ENCODE measurements at regions not wholly inside any gene's neighbourhood (a gene's known extent, or its start where the extent isn't known, plus 50 kb on each side); places are given as distances from the start of the nearest gene placed in this dataset.

DNA sequence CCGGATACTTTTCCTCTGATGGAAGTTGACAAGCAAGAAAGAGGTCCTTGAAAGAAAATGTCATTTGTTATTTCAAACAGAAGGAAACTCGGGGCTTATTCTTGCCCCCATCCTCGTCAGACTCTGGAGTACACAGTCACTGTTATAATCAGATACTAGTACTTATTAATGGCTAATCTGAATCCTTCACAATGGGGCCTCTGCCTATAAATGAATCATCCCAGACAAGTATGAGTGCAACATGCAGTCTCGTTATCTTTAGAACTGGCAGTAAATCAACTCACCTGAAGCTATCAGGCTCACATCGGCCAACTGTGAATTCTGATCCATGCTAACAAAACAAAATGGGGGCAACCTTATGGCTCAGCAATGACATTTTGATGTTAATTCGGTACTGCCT is 216.7 kb downstream of the GRIN2B start:
- intact Hi-C loops (cut with micrococcal nuclease; ENCODE audit: unreplicated experiment) (no loop called here), in situ Hi-C loops (cut with HindIII; ENCODE audit: extremely low pct_ligation_motif_present, low pct_unique_long_range_greater_than_20kb) (no loop called here)
- ATAC-seq (no peak), DNase-seq (ENCODE audit: low spot score) (no peak), FAIRE-seq (no peak)
- Histone ChIP-seq H2AFZ (ENCODE audit: low read length) (no peak overlapping the region), H3K4me1 (ENCODE audit: insufficient read depth, low read length) (no peaks in the 10 kb centered on the region), H3K9me3 (ENCODE audit: low read length) (no peaks in the 10 kb centered on the region), H3K4me3 (replicated peaks in 1 of 3; ENCODE audit: insufficient read depth in 1 of 3, low read depth in 2 of 3, low read length in 3 of 3) (no peak overlapping the region), H3K36me3 (replicated peaks in 1 of 2; ENCODE audit: control insufficient read depth in 1 of 2, insufficient read depth in 2 of 2, low read length in 2 of 2) (no peaks in the 10 kb centered on the region), H3K9ac (ENCODE audit: insufficient read depth, low read depth, low read length) (no peak overlapping the region), H3K79me2 (ENCODE audit: insufficient read depth, low read length) (no peaks in the 10 kb centered on the region), H3K4me2 (ENCODE audit: low read depth, low read length) (no peak overlapping the region), H4K20me1 (ENCODE audit: insufficient read depth, low read length) (no peaks in the 10 kb centered on the region), H3K27ac (ENCODE audit: extremely low read length, insufficient read depth, low read length) (no peak overlapping the region), H3K27me3 (ENCODE audit: control insufficient read depth in 1 of 2, insufficient read depth in 2 of 2, low read length in 2 of 2) (no peaks in the 10 kb centered on the region)
- no TSS peak for BruUV-seq (replicated peaks)
- TF ChIP-seq ZNF264 (CRISPR knock-in tag; IDR thresholded peaks at IDR 0.05) = no peak
- no peak for TF ChIP-seq PLRG1 (conservative IDR thresholded peaks at IDR 0.05)
- TF ChIP-seq, protein P1, sequence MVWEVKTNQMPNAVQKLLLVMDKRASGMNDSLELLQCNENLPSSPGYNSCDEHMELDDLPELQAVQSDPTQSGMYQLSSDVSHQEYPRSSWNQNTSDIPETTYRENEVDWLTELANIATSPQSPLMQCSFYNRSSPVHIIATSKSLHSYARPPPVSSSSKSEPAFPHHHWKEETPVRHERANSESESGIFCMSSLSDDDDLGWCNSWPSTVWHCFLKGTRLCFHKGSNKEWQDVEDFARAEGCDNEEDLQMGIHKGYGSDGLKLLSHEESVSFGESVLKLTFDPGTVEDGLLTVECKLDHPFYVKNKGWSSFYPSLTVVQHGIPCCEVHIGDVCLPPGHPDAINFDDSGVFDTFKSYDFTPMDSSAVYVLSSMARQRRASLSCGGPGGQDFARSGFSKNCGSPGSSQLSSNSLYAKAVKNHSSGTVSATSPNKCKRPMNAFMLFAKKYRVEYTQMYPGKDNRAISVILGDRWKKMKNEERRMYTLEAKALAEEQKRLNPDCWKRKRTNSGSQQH (CRISPR knock-in tag; IDR thresholded peaks at IDR 0.05; ENCODE audit: low read depth) = no peak
- no peak for TF ChIP-seq E2F2 (CRISPR knock-in tag; IDR thresholded peaks at IDR 0.05; ENCODE audit: borderline replicate concordance)
- no peak for TF ChIP-seq MAFG (CRISPR knock-in tag; IDR thresholded peaks at IDR 0.05)
- no peak for TF ChIP-seq IKZF1 (IDR thresholded peaks at IDR 0.05)
- TF ChIP-seq SRF (IDR thresholded peaks at IDR 0.05; ENCODE audit: low read depth, low read length) = no peak
- TF ChIP-seq, protein P2, sequence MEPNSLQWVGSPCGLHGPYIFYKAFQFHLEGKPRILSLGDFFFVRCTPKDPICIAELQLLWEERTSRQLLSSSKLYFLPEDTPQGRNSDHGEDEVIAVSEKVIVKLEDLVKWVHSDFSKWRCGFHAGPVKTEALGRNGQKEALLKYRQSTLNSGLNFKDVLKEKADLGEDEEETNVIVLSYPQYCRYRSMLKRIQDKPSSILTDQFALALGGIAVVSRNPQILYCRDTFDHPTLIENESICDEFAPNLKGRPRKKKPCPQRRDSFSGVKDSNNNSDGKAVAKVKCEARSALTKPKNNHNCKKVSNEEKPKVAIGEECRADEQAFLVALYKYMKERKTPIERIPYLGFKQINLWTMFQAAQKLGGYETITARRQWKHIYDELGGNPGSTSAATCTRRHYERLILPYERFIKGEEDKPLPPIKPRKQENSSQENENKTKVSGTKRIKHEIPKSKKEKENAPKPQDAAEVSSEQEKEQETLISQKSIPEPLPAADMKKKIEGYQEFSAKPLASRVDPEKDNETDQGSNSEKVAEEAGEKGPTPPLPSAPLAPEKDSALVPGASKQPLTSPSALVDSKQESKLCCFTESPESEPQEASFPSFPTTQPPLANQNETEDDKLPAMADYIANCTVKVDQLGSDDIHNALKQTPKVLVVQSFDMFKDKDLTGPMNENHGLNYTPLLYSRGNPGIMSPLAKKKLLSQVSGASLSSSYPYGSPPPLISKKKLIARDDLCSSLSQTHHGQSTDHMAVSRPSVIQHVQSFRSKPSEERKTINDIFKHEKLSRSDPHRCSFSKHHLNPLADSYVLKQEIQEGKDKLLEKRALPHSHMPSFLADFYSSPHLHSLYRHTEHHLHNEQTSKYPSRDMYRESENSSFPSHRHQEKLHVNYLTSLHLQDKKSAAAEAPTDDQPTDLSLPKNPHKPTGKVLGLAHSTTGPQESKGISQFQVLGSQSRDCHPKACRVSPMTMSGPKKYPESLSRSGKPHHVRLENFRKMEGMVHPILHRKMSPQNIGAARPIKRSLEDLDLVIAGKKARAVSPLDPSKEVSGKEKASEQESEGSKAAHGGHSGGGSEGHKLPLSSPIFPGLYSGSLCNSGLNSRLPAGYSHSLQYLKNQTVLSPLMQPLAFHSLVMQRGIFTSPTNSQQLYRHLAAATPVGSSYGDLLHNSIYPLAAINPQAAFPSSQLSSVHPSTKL (CRISPR knock-in tag; IDR thresholded peaks at IDR 0.05) = no peak
- TF ChIP-seq, protein P3, sequence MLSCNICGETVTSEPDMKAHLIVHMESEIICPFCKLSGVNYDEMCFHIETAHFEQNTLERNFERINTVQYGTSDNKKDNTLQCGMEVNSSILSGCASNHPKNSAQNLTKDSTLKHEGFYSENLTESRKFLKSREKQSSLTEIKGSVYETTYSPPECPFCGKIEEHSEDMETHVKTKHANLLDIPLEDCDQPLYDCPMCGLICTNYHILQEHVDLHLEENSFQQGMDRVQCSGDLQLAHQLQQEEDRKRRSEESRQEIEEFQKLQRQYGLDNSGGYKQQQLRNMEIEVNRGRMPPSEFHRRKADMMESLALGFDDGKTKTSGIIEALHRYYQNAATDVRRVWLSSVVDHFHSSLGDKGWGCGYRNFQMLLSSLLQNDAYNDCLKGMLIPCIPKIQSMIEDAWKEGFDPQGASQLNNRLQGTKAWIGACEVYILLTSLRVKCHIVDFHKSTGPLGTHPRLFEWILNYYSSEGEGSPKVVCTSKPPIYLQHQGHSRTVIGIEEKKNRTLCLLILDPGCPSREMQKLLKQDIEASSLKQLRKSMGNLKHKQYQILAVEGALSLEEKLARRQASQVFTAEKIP (CRISPR knock-in tag; IDR thresholded peaks at IDR 0.05; ENCODE audit: borderline replicate concordance) = no peak
- TF ChIP-seq HOXA7 (CRISPR knock-in tag; IDR thresholded peaks at IDR 0.05) = no peak
- no peak for TF ChIP-seq ZNF3 (CRISPR knock-in tag; IDR thresholded peaks at IDR 0.05)
- no peak for TF ChIP-seq CHCHD3 (CRISPR knock-in tag; IDR thresholded peaks at IDR 0.05)
- TF ChIP-seq, protein P4, sequence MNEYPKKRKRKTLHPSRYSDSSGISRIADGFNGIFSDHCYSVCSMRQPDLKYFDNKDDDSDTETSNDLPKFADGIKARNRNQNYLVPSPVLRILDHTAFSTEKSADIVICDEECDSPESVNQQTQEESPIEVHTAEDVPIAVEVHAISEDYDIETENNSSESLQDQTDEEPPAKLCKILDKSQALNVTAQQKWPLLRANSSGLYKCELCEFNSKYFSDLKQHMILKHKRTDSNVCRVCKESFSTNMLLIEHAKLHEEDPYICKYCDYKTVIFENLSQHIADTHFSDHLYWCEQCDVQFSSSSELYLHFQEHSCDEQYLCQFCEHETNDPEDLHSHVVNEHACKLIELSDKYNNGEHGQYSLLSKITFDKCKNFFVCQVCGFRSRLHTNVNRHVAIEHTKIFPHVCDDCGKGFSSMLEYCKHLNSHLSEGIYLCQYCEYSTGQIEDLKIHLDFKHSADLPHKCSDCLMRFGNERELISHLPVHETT (CRISPR knock-in tag; conservative IDR thresholded peaks at IDR 0.05) = no peak
- WGBS (ENCODE audit: low lambda C conversion rate) = 9% methylated on average over 5 of the region's 6 CpGs
- CTCF ChIA-PET (ENCODE audit: low intra/inter-chr PET ratio, low total read pairs) = no interaction called here
- POLR2A ChIA-PET = no interaction called here

Data from HepG2 (cell line).